ENCODE measurements at regions not wholly inside any gene's neighbourhood (a gene's known extent, or its start where the extent isn't known, plus 50 kb on each side); places are given as distances from the start of the nearest gene placed in this dataset.

GRCh38 chr10:71132321-71132810 is 80.0 kb upstream of the UNC5B start:
- Mint-ChIP-seq H3K27ac (no peak overlapping the region), H3K27me3 (peaks cover 27% of the 10 kb centered on the region), H3K36me3 (no peaks in the 10 kb centered on the region), H3K9me3 (no peaks in the 10 kb centered on the region), H3K4me3 (no peak overlapping the region), H3K4me1 (peaks cover 8% of the 10 kb centered on the region)
- CTCF ChIA-PET: no interaction called here
- DNase-seq: no peak

GRCh38 chr10:71133710-71134686 is 78.4 kb upstream of the UNC5B start:
- Mint-ChIP-seq H3K9me3 (no peaks in the 10 kb centered on the region), H3K4me3 (no peak overlapping the region), H3K27ac (no peak overlapping the region), H3K27me3 (peaks cover 26% of the 10 kb centered on the region), H3K36me3 (no peaks in the 10 kb centered on the region), H3K4me1 (no peaks in the 10 kb centered on the region)
- CTCF ChIA-PET: no interaction called here
- no peak for DNase-seq

- Mint-ChIP-seq H3K4me3 (no peak overlapping the region), H3K9me3 (no peaks in the 10 kb centered on the region)
- CTCF ChIA-PET: no interaction called here
Observed at GRCh38 chr10:71134732-71135211, 77.6 kb upstream of the UNC5B start.

GRCh38 chr10:71135236-71135635 is 77.1 kb upstream of the UNC5B start:
- peaks cover 26% of the 10 kb centered on the region for H3K27me3 Mint-ChIP-seq
- no peak for DNase-seq
- CTCF ChIA-PET: no interaction called here
- H3K4me1 Mint-ChIP-seq: no peaks in the 10 kb centered on the region
- H3K27ac Mint-ChIP-seq: no peak overlapping the region
- H3K9me3 Mint-ChIP-seq: no peaks in the 10 kb centered on the region
- no peaks in the 10 kb centered on the region for H3K36me3 Mint-ChIP-seq
- no peak overlapping the region for H3K4me3 Mint-ChIP-seq

More at GRCh38 chr10:71134732-71135211, 77.6 kb upstream of the UNC5B start:
- Mint-ChIP-seq H3K36me3 (no peaks in the 10 kb centered on the region), H3K27me3 (peaks cover 26% of the 10 kb centered on the region), H3K4me1 (no peaks in the 10 kb centered on the region), H3K27ac (no peak overlapping the region)
- DNase-seq: no peak

- DNase-seq: no peak
- CTCF ChIA-PET: no interaction called here
- no peaks in the 10 kb centered on the region for H3K4me1 Mint-ChIP-seq
- H3K36me3 Mint-ChIP-seq: no peaks in the 10 kb centered on the region
- no peak overlapping the region for H3K4me3 Mint-ChIP-seq
- no peak overlapping the region for H3K27ac Mint-ChIP-seq
- peaks cover 24% of the 10 kb centered on the region for H3K27me3 Mint-ChIP-seq
- H3K9me3 Mint-ChIP-seq: no peaks in the 10 kb centered on the region
Observed at GRCh38 chr10:71136036-71136721, 76.2 kb upstream of the UNC5B start.

- Mint-ChIP-seq H3K27ac (no peak overlapping the region), H3K4me3 (no peak overlapping the region), H3K36me3 (no peaks in the 10 kb centered on the region), H3K9me3 (no peaks in the 10 kb centered on the region), H3K4me1 (no peaks in the 10 kb centered on the region), H3K27me3 (peaks cover 9% of the 10 kb centered on the region)
- no peak for DNase-seq
- CTCF ChIA-PET: no interaction called here
Observed at GRCh38 chr10:71137701-71138100, 74.7 kb upstream of the UNC5B start.

GRCh38 chr10:71138166-71138830 is 74.1 kb upstream of the UNC5B start:
- peaks cover 7% of the 10 kb centered on the region for H3K27me3 Mint-ChIP-seq
- no peaks in the 10 kb centered on the region for H3K4me1 Mint-ChIP-seq
- H3K27ac Mint-ChIP-seq: no peak overlapping the region
- H3K4me3 Mint-ChIP-seq: no peak overlapping the region
- CTCF ChIA-PET: no interaction called here
- no peaks in the 10 kb centered on the region for H3K36me3 Mint-ChIP-seq
- no peaks in the 10 kb centered on the region for H3K9me3 Mint-ChIP-seq
- no peak for DNase-seq

- H3K27me3 Mint-ChIP-seq: peaks cover 15% of the 10 kb centered on the region
- H3K27ac Mint-ChIP-seq: no peak overlapping the region
- no peak overlapping the region for H3K4me3 Mint-ChIP-seq
- H3K36me3 Mint-ChIP-seq: no peaks in the 10 kb centered on the region
- CTCF ChIA-PET: no interaction called here
- no peaks in the 10 kb centered on the region for H3K9me3 Mint-ChIP-seq
- H3K4me1 Mint-ChIP-seq: no peaks in the 10 kb centered on the region
- no peak for DNase-seq
Observed at GRCh38 chr10:71141528-71141927, 70.8 kb upstream of the UNC5B start.

GRCh38 chr10:71143170-71143569 is 69.2 kb upstream of the UNC5B start:
- Mint-ChIP-seq H3K27me3 (peaks cover 15% of the 10 kb centered on the region), H3K4me3 (no peak overlapping the region), H3K27ac (no peak overlapping the region), H3K36me3 (no peaks in the 10 kb centered on the region), H3K9me3 (no peaks in the 10 kb centered on the region), H3K4me1 (no peaks in the 10 kb centered on the region)
- CTCF ChIA-PET: no interaction called here
- DNase-seq: no peak

- Mint-ChIP-seq H3K4me3 (no peak overlapping the region), H3K27ac (no peak overlapping the region), H3K9me3 (no peaks in the 10 kb centered on the region), H3K4me1 (no peaks in the 10 kb centered on the region), H3K36me3 (no peaks in the 10 kb centered on the region), H3K27me3 (peaks cover 13% of the 10 kb centered on the region)
- CTCF ChIA-PET: no interaction called here
- DNase-seq: no peak
Observed at GRCh38 chr10:71143610-71144009, 68.8 kb upstream of the UNC5B start.

GRCh38 chr10:71144824-71145223 is 67.5 kb upstream of the UNC5B start:
- no peak overlapping the region for H3K4me3 Mint-ChIP-seq
- CTCF ChIA-PET: no interaction called here
- no peak overlapping the region for H3K27ac Mint-ChIP-seq
- H3K27me3 Mint-ChIP-seq: peaks cover 11% of the 10 kb centered on the region
- no peaks in the 10 kb centered on the region for H3K4me1 Mint-ChIP-seq
- H3K36me3 Mint-ChIP-seq: no peaks in the 10 kb centered on the region
- DNase-seq: no peak
- H3K9me3 Mint-ChIP-seq: no peaks in the 10 kb centered on the region

- no peak for DNase-seq
- peaks cover 11% of the 10 kb centered on the region for H3K27me3 Mint-ChIP-seq
- H3K36me3 Mint-ChIP-seq: no peaks in the 10 kb centered on the region
- CTCF ChIA-PET: no interaction called here
- no peaks in the 10 kb centered on the region for H3K4me1 Mint-ChIP-seq
- no peaks in the 10 kb centered on the region for H3K9me3 Mint-ChIP-seq
- no peak overlapping the region for H3K4me3 Mint-ChIP-seq
- no peak overlapping the region for H3K27ac Mint-ChIP-seq
Observed at GRCh38 chr10:71145352-71145945, 66.9 kb upstream of the UNC5B start.

GRCh38 chr10:71150796-71151195 is 61.6 kb upstream of the UNC5B start:
- no peaks in the 10 kb centered on the region for H3K4me1 Mint-ChIP-seq
- H3K36me3 Mint-ChIP-seq: no peaks in the 10 kb centered on the region
- H3K9me3 Mint-ChIP-seq: no peaks in the 10 kb centered on the region
- H3K4me3 Mint-ChIP-seq: no peak overlapping the region
- H3K27me3 Mint-ChIP-seq: peaks cover 4% of the 10 kb centered on the region
- CTCF ChIA-PET: no interaction called here
- no peak overlapping the region for H3K27ac Mint-ChIP-seq
- DNase-seq: no peak

GRCh38 chr10:71152043-71152442 is 60.3 kb upstream of the UNC5B start:
- no peaks in the 10 kb centered on the region for H3K9me3 Mint-ChIP-seq
- no peak for DNase-seq
- CTCF ChIA-PET: no interaction called here
- H3K4me1 Mint-ChIP-seq: no peaks in the 10 kb centered on the region
- H3K27ac Mint-ChIP-seq: no peak overlapping the region
- no peaks in the 10 kb centered on the region for H3K36me3 Mint-ChIP-seq
- no peak overlapping the region for H3K4me3 Mint-ChIP-seq
- H3K27me3 Mint-ChIP-seq: no peaks in the 10 kb centered on the region

Data from activated naive CD4-positive, alpha-beta T cell treated with anti-CD3 and anti-CD28 coated beads, Interleukin-2, amount 10 ng/mL, durations not matched to agents 7 days and 5 days (primary cell).